ENCODE measurements at regions not wholly inside any gene's neighbourhood (a gene's known extent, or its start where the extent isn't known, plus 50 kb on each side); places are given as distances from the start of the nearest gene placed in this dataset.
"Not testable (repeated sequence)": the region's sequence is repeated elsewhere in the genome, so short reads cannot be mapped to it uniquely, and the experiment has no call there.

GRCh38 chr21:35437941-35438340 lies 388.8 kb upstream of the RUNX1 start:
- Histone ChIP-seq H3K36me3 (replicated peaks in 1 of 2) (no peaks in the 10 kb centered on the region), H3K4me1 (replicated peaks in 1 of 2) (no peaks in the 10 kb centered on the region), H3K9me3 (replicated peaks in 1 of 3) (no peaks in the 10 kb centered on the region), H3K27me3 (no peaks in the 10 kb centered on the region), H3K4me3 (no peak overlapping the region), H3K27ac (no peak overlapping the region)
- intact Hi-C loops (cut with DNase I): no loop called here
- no peak for DNase-seq
- no peak for TF ChIP-seq POLR2A (IDR thresholded peaks at IDR 0.05)
- no peak for TF ChIP-seq CTCF (IDR thresholded peaks at IDR 0.05)

- Histone ChIP-seq H3K27me3 (no peaks in the 10 kb centered on the region), H3K9me3 (replicated peaks in 1 of 3) (no peaks in the 10 kb centered on the region), H3K4me3 (no peak overlapping the region), H3K4me1 (replicated peaks in 1 of 2) (no peaks in the 10 kb centered on the region), H3K27ac (no peak overlapping the region), H3K36me3 (replicated peaks in 1 of 2) (no peaks in the 10 kb centered on the region)
- TF ChIP-seq CTCF (IDR thresholded peaks at IDR 0.05) (no peak), POLR2A (IDR thresholded peaks at IDR 0.05) (no peak)
- DNase-seq: no peak
- intact Hi-C loops (cut with DNase I): no loop called here
- WGBS, 4 donors: 82 to 92% (median 87%) methylated on average over 1 of the region's 1 CpG
These were observed 387.8 kb upstream of the RUNX1 start for GRCh38 chr21:35436899-35437298.

GRCh38 chr21:35432601-35433000 lies 383.5 kb upstream of the RUNX1 start:
- H3K4me3 ChIP-seq; H3K36me3 ChIP-seq (replicated peaks in 1 of 2); H3K27me3 ChIP-seq; H3K27ac ChIP-seq; DNase-seq; H3K9me3 ChIP-seq (replicated peaks in 1 of 3); H3K4me1 ChIP-seq (replicated peaks in 1 of 2); intact Hi-C loops (cut with DNase I): not testable (repeated sequence)
- WGBS, 4 donors: 65 to 69% (median 66%) methylated on average over 5 of the region's 5 CpGs

- Histone ChIP-seq H3K9me3 (replicated peaks in 1 of 3) (no peaks in the 10 kb centered on the region), H3K4me1 (replicated peaks in 1 of 2) (no peaks in the 10 kb centered on the region), H3K36me3 (replicated peaks in 1 of 2) (no peaks in the 10 kb centered on the region), H3K4me3 (no peak overlapping the region), H3K27ac (no peak overlapping the region), H3K27me3 (peaks cover 4% of the 10 kb centered on the region)
- no peak for DNase-seq
- intact Hi-C loops (cut with DNase I): no loop called here
- no peak for TF ChIP-seq CTCF (IDR thresholded peaks at IDR 0.05)
- no peak for TF ChIP-seq POLR2A (IDR thresholded peaks at IDR 0.05)
- 87 to 98% (median 91%) methylated on average over 3 of the region's 3 CpGs for WGBS, 4 donors
These were observed 381.2 kb upstream of the RUNX1 start for GRCh38 chr21:35430260-35430659.

- no peak overlapping the region for H3K27ac ChIP-seq
These were observed 379.8 kb upstream of the RUNX1 start for GRCh38 chr21:35428937-35429336.

More at GRCh38 chr21:35428937-35429336, 379.8 kb upstream of the RUNX1 start:
- TF ChIP-seq POLR2A (IDR thresholded peaks at IDR 0.05) (no peak), CTCF (IDR thresholded peaks at IDR 0.05) (no peak)
- no peaks in the 10 kb centered on the region for H3K36me3 ChIP-seq (replicated peaks in 1 of 2)
- no peak overlapping the region for H3K4me3 ChIP-seq
- H3K9me3 ChIP-seq (replicated peaks in 1 of 3): no peaks in the 10 kb centered on the region
- DNase-seq: no peak
- H3K27me3 ChIP-seq: peaks cover 4% of the 10 kb centered on the region
- no peaks in the 10 kb centered on the region for H3K4me1 ChIP-seq (replicated peaks in 1 of 2)
- intact Hi-C loops (cut with DNase I): no loop called here

Measured in adrenal gland (tissue), 9 donors.